H9 (cell line): ENCODE measurements at regions not wholly inside any gene's neighbourhood (a gene's known extent, or its start where the extent isn't known, plus 50 kb on each side); places are given as distances from the start of the nearest gene placed in this dataset.

Source experiments
- DNase-seq: peaks from one replicate; pipeline ENCODE4 v3.0.0-alpha.2; 2017
- H2AFZ ChIP-seq: one replicate; pipeline ENCODE4 v1.6.1; 2013; ENCODE audit warnings: mild to moderate bottlenecking, low read length, control low read depth, moderate library complexity
- H2AK5ac ChIP-seq: 2 replicates; pipeline ENCODE4 v1.6.1; 2013; ENCODE audit warnings: low read length, control low read depth, mixed read lengths; ENCODE audit not compliant: insufficient read length
- H2BK120ac ChIP-seq: one replicate; pipeline ENCODE4 v1.6.1; 2013; ENCODE audit warnings: low read depth, mild to moderate bottlenecking, low read length, control low read depth, inconsistent platforms; ENCODE audit not compliant: poor library complexity, severe bottlenecking
- H2BK12ac ChIP-seq: 2 replicates; pipeline ENCODE4 v1.6.1; 2013; ENCODE audit warnings: low read length, control low read depth, mixed read lengths, low read depth; ENCODE audit not compliant: insufficient read length
- H2BK15ac ChIP-seq: 2 replicates; pipeline ENCODE4 v1.6.1; 2013; ENCODE audit warnings: low read depth, low read length, control low read depth
- H2BK20ac ChIP-seq: one replicate; pipeline ENCODE4 v1.6.1; 2013; ENCODE audit warnings: low read depth, mild to moderate bottlenecking, low read length, control low read depth, inconsistent platforms; ENCODE audit not compliant: poor library complexity, severe bottlenecking
- H2BK5ac ChIP-seq: 2 replicates; pipeline ENCODE4 v1.6.1; 2013; ENCODE audit warnings: low read length, control low read depth, mixed read lengths; ENCODE audit not compliant: insufficient read length
- H3K14ac ChIP-seq: 2 replicates; pipeline ENCODE4 v1.6.1; 2013; ENCODE audit warnings: low read length, control low read depth; ENCODE audit not compliant: insufficient read depth
- H3K18ac ChIP-seq: 2 replicates; pipeline ENCODE4 v1.6.1; 2013; ENCODE audit warnings: low read depth, mild to moderate bottlenecking, mixed read lengths, low read length, control low read depth; ENCODE audit not compliant: insufficient read length
- H3K23ac ChIP-seq: 2 replicates; pipeline ENCODE4 v1.6.1; 2013; ENCODE audit warnings: low read length, control low read depth, mixed read lengths, low read depth; ENCODE audit not compliant: insufficient read length
- H3K23me2 ChIP-seq: 2 replicates; pipeline ENCODE4 v1.6.1; 2013; ENCODE audit warnings: low read depth, mild to moderate bottlenecking, mixed read lengths, low read length, control low read depth; ENCODE audit not compliant: insufficient read length, poor library complexity, severe bottlenecking
- H3K27ac ChIP-seq: 2 replicates; pipeline ENCODE4 v1.5.1; 2013; ENCODE audit warnings: low read length, control low read depth, mixed read lengths, low read depth; ENCODE audit not compliant: insufficient read length
- H3K27me3 ChIP-seq: 2 replicates; pipeline ENCODE4 v1.6.1; 2013; ENCODE audit warnings: low read length, control low read depth, inconsistent platforms; ENCODE audit not compliant: insufficient read depth
- H3K4ac ChIP-seq: 2 replicates; pipeline ENCODE4 v1.6.1; 2013; ENCODE audit warnings: low read depth, mild to moderate bottlenecking, control low read depth, inconsistent platforms, low read length, moderate library complexity
- H3K4me1 ChIP-seq: 2 replicates; pipeline ENCODE4 v1.6.1; 2013; ENCODE audit warnings: low read length, control low read depth, inconsistent platforms; ENCODE audit not compliant: insufficient read depth
- H3K4me2 ChIP-seq: 2 replicates; pipeline ENCODE4 v1.6.1; 2013; ENCODE audit warnings: low read length, control low read depth, mixed read lengths; ENCODE audit not compliant: insufficient read length, insufficient read depth
- H3K56ac ChIP-seq: 2 replicates; pipeline ENCODE4 v1.6.1; 2013; ENCODE audit warnings: low read depth, mild to moderate bottlenecking, mixed read lengths, low read length, control low read depth; ENCODE audit not compliant: insufficient read length
- H3K79me1 ChIP-seq: 2 replicates; pipeline ENCODE4 v1.6.1; 2013; ENCODE audit warnings: low read depth, mild to moderate bottlenecking, moderate library complexity, low read length, control low read depth, inconsistent platforms; ENCODE audit not compliant: insufficient read depth, poor library complexity, severe bottlenecking
- H3K79me2 ChIP-seq: 2 replicates; pipeline ENCODE4 v1.6.1; 2013; ENCODE audit warnings: low read length, control low read depth, inconsistent platforms; ENCODE audit not compliant: insufficient read depth
- H3K9ac ChIP-seq: 2 replicates; pipeline ENCODE4 v1.6.1; 2013; ENCODE audit warnings: low read length, control low read depth, mixed read lengths; ENCODE audit not compliant: insufficient read length; ENCODE audit errors: extremely low read depth
- H3K9me3 ChIP-seq: one replicate; pipeline ENCODE4 v1.6.1; 2013; ENCODE audit warnings: low read depth, low read length, inconsistent platforms; ENCODE audit not compliant: control insufficient read depth
- H3T11ph ChIP-seq: one replicate; pipeline ENCODE4 v1.6.1; 2013; ENCODE audit warnings: mild to moderate bottlenecking, low read length, control low read depth, inconsistent platforms
- H4K20me1 ChIP-seq: one replicate; pipeline ENCODE4 v1.6.1; 2013; ENCODE audit not compliant: control insufficient read depth, insufficient read length, insufficient read depth
- H4K5ac ChIP-seq: 2 replicates; pipeline ENCODE4 v1.6.1; 2013; ENCODE audit warnings: low read depth, mild to moderate bottlenecking, mixed read lengths, low read length, control low read depth; ENCODE audit not compliant: insufficient read length
- H4K8ac ChIP-seq: replicated peaks from 2 replicates; pipeline ENCODE4 v1.6.1; 2013; ENCODE audit warnings: low read length, control low read depth, mixed read lengths, low read depth; ENCODE audit not compliant: insufficient read length
- H4K91ac ChIP-seq: 2 replicates; pipeline ENCODE4 v1.6.1; 2013; ENCODE audit warnings: low read depth, mild to moderate bottlenecking, moderate library complexity, mixed read lengths, low read length, control low read depth; ENCODE audit not compliant: insufficient read length
- H3K27ac Mint-ChIP-seq, 3 experiments: 2 replicates in 2 of 3; 3 replicates in 1 of 3; pipeline ENCODE4 v1.8.0; 2020 to 2021; ENCODE audit warnings: mixed read lengths in 3 of 3, mild to moderate bottlenecking in 1 of 3, moderate library complexity in 1 of 3
- H3K27me3 Mint-ChIP-seq: 2 replicates; pipeline ENCODE4 v1.8.0; 2021; ENCODE audit warnings: low read depth, mild to moderate bottlenecking, moderate library complexity, mixed read lengths
- H3K36me3 Mint-ChIP-seq, 3 experiments: 2 replicates in 2 of 3; 3 replicates in 1 of 3; pipeline ENCODE4 v1.8.0; 2020 to 2021; ENCODE audit warnings: low read depth in 3 of 3, mixed read lengths in 3 of 3; ENCODE audit not compliant: insufficient read depth in 1 of 3
- H3K4me1 Mint-ChIP-seq, 2 experiments: 2 replicates each; pipeline ENCODE4 v1.8.0; 2020; ENCODE audit warnings: mixed read lengths in 2 of 2
- H3K4me3 Mint-ChIP-seq, 2 experiments: 2 replicates in 1 of 2; 3 replicates in 1 of 2; pipeline ENCODE4 v1.8.0; 2020 to 2021; ENCODE audit warnings: mild to moderate bottlenecking in 2 of 2, mixed read lengths in 2 of 2, moderate library complexity in 1 of 2
- H3K9me3 Mint-ChIP-seq, 2 experiments: 2 replicates in 1 of 2; 3 replicates in 1 of 2; pipeline ENCODE4 v1.8.0; 2020; ENCODE audit warnings: mild to moderate bottlenecking in 2 of 2, mixed read lengths in 2 of 2, moderate library complexity in 1 of 2
- TF ChIP-seq, protein P1 (sequence below): fragments of 200-600 bp; sonication (generic); conservative IDR thresholded peaks from 3 replicates; pipeline ENCODE4 v1.8.0; 2021; ENCODE audit warnings: antibody characterized with exemption, mild to moderate bottlenecking

DNA sequence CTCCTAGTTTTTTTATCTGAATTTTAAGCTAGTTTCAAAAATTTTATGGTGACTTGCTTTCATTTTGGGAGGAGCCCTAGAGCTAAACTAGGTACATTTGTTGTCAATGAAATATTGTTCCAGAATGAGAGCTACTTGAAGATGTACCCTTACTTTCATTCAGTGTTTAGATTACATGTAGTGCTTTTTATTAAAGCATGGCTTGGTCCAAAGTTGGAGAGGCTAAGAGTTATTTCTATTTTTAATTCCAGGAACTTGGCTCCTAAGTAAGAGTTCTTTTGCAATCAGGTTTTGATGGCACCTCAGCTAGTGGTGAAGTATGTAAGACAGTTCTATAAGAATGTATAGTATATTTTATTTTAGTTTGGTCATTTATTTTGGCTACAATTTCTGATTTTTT, 165.5 kb downstream of the PRR32 start:
- Histone ChIP-seq H2BK5ac (no peak overlapping the region), H2BK12ac (no peak overlapping the region), H2BK120ac (no peak overlapping the region), H3K27ac (no peak overlapping the region), H3K18ac (no peak overlapping the region), H4K20me1 (no peaks in the 10 kb centered on the region), H3K23ac (no peak overlapping the region), H3K9ac (no peak overlapping the region), H2AFZ (no peak overlapping the region), H3T11ph (no peak overlapping the region), H4K91ac (no peak overlapping the region), H3K27me3 (no peaks in the 10 kb centered on the region), H2BK20ac (no peak overlapping the region), H3K9me3 (no peaks in the 10 kb centered on the region), H3K23me2 (no peaks in the 10 kb centered on the region), H3K56ac (no peak overlapping the region), H3K4ac (no peak overlapping the region), H3K79me1 (no peaks in the 10 kb centered on the region), H2BK15ac (no peak overlapping the region), H3K14ac (no peak overlapping the region), H2AK5ac (no peak overlapping the region), H4K5ac (no peak overlapping the region), H3K4me2 (no peak overlapping the region), H3K79me2 (no peaks in the 10 kb centered on the region), H3K4me1 (no peaks in the 10 kb centered on the region), H4K8ac (no peak overlapping the region)
- Mint-ChIP-seq H3K27me3 (no peaks in the 10 kb centered on the region), H3K9me3 (peaks cover 2 to 41% of the 10 kb centered on the region in 2 experiments), H3K4me1 (no peaks in the 10 kb centered on the region), H3K27ac (no peak overlapping the region), H3K4me3 (no peak overlapping the region), H3K36me3 (peaks cover 0 to 1% (median 0%) of the 10 kb centered on the region in 3 experiments; a peak in 2 of 7 replicates)
- TF ChIP-seq, protein P1, sequence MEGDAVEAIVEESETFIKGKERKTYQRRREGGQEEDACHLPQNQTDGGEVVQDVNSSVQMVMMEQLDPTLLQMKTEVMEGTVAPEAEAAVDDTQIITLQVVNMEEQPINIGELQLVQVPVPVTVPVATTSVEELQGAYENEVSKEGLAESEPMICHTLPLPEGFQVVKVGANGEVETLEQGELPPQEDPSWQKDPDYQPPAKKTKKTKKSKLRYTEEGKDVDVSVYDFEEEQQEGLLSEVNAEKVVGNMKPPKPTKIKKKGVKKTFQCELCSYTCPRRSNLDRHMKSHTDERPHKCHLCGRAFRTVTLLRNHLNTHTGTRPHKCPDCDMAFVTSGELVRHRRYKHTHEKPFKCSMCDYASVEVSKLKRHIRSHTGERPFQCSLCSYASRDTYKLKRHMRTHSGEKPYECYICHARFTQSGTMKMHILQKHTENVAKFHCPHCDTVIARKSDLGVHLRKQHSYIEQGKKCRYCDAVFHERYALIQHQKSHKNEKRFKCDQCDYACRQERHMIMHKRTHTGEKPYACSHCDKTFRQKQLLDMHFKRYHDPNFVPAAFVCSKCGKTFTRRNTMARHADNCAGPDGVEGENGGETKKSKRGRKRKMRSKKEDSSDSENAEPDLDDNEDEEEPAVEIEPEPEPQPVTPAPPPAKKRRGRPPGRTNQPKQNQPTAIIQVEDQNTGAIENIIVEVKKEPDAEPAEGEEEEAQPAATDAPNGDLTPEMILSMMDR = no peak
- no peak for DNase-seq
